ENCODE measurements at regions not wholly inside any gene's neighbourhood (a gene's known extent, or its start where the extent isn't known, plus 50 kb on each side); places are given as distances from the start of the nearest gene placed in this dataset.

GRCh38 chr6:23267651-23268050, 698.3 kb downstream of the HDGFL1 start:
- Histone ChIP-seq H3K4me1 (ENCODE audit: control insufficient read depth, insufficient read depth, low read length) (no peaks in the 10 kb centered on the region), H3K36me3 (ENCODE audit: control insufficient read depth in 2 of 2, insufficient read depth in 1 of 2, low read length in 2 of 2) (no peaks in the 10 kb centered on the region), H3K9me3 (ENCODE audit: control insufficient read depth, insufficient read depth, low read depth, low read length) (no peaks in the 10 kb centered on the region), H3K4me3 (ENCODE audit: low read depth, low read length) (no peak overlapping the region), H3K27ac (ENCODE audit: extremely low read depth, low read depth, low read length) (no peak overlapping the region)
- no peak for TF ChIP-seq ZNF791 (tag by site-specific recombination; IDR thresholded peaks at IDR 0.05)
- no peak for TF ChIP-seq ZNF549 (tag by site-specific recombination; IDR thresholded peaks at IDR 0.05)
- TF ChIP-seq SCRT2 (tag by site-specific recombination; IDR thresholded peaks at IDR 0.05): no peak
- TF ChIP-seq ZNF121 (tag by site-specific recombination; IDR thresholded peaks at IDR 0.05): no peak
- no peak for TF ChIP-seq KLF10 (tag by site-specific recombination; IDR thresholded peaks at IDR 0.05)
- no peak for TF ChIP-seq ZNF398 (tag by site-specific recombination; IDR thresholded peaks at IDR 0.05)
- no peak for TF ChIP-seq KLF17 (tag by site-specific recombination; IDR thresholded peaks at IDR 0.05)
- no peak for TF ChIP-seq ZNF670 (tag by site-specific recombination; IDR thresholded peaks at IDR 0.05; ENCODE audit: low read depth)
- no peak for TF ChIP-seq ZNF350 (tag by site-specific recombination; IDR thresholded peaks at IDR 0.05)
- no peak for TF ChIP-seq ZNF362 (tag by site-specific recombination; IDR thresholded peaks at IDR 0.05)
- TF ChIP-seq ZNF544 (tag by site-specific recombination; IDR thresholded peaks at IDR 0.05): no peak
- TF ChIP-seq ZNF626 (tag by site-specific recombination; IDR thresholded peaks at IDR 0.05): no peak
- no peak for TF ChIP-seq ZNF48 (tag by site-specific recombination; IDR thresholded peaks at IDR 0.05)
- no peak for TF ChIP-seq ZNF274 (IDR thresholded peaks at IDR 0.05; ENCODE audit: low read length)
- TF ChIP-seq ZNF274 (tag by site-specific recombination; IDR thresholded peaks at IDR 0.05; ENCODE audit: borderline replicate concordance): no peak
- CTCF ChIA-PET: no interaction called here
- POLR2A ChIA-PET: no interaction called here

- ChIA-PET POLR2A (no interaction called here), CTCF (no interaction called here)
- no peak overlapping the region for H3K4me3 ChIP-seq (ENCODE audit: low read depth, low read length)
- no peaks in the 10 kb centered on the region for H3K9me3 ChIP-seq (ENCODE audit: control insufficient read depth, insufficient read depth, low read depth, low read length)
- no peak overlapping the region for H3K27ac ChIP-seq (ENCODE audit: extremely low read depth, low read depth, low read length)
- H3K36me3 ChIP-seq (ENCODE audit: control insufficient read depth in 2 of 2, insufficient read depth in 1 of 2, low read length in 2 of 2): no peaks in the 10 kb centered on the region
- H3K4me1 ChIP-seq (ENCODE audit: control insufficient read depth, insufficient read depth, low read length): no peaks in the 10 kb centered on the region
- TF ChIP-seq ZNF837 (tag by site-specific recombination; IDR thresholded peaks at IDR 0.05) (no peak), PRDM6 (tag by site-specific recombination; IDR thresholded peaks at IDR 0.05) (no peak), ZNF549 (tag by site-specific recombination; IDR thresholded peaks at IDR 0.05) (no peak), ZFP41 (tag by site-specific recombination; IDR thresholded peaks at IDR 0.05; ENCODE audit: borderline replicate concordance) (no peak), ZNF561 (tag by site-specific recombination; IDR thresholded peaks at IDR 0.05; ENCODE audit: borderline replicate concordance) (no peak), ZNF518A (tag by site-specific recombination; conservative IDR thresholded peaks at IDR 0.05; ENCODE audit: low read depth) (no peak), ZNF266 (tag by site-specific recombination; IDR thresholded peaks at IDR 0.05; ENCODE audit: low read depth) (no peak), ZNF221 (tag by site-specific recombination; IDR thresholded peaks at IDR 0.05; ENCODE audit: borderline replicate concordance) (no peak), ZNF704 (tag by site-specific recombination; IDR thresholded peaks at IDR 0.05) (no peak)
Observed at GRCh38 chr6:23268348-23268747, 699.0 kb downstream of the HDGFL1 start.
